Right forelimb (tissue), 1 donor: ENCODE measurements at regions not wholly inside any gene's neighbourhood (a gene's known extent, or its start where the extent isn't known, plus 50 kb on each side); places are given as distances from the start of the nearest gene placed in this dataset.
A peak's percentile ranks its signal among the peaks of the same experiment; 100 is the strongest.

Experiments
- DNase-seq: peaks from one replicate; pipeline ENCODE4 v3.0.0-alpha.2; 2018

DNA sequence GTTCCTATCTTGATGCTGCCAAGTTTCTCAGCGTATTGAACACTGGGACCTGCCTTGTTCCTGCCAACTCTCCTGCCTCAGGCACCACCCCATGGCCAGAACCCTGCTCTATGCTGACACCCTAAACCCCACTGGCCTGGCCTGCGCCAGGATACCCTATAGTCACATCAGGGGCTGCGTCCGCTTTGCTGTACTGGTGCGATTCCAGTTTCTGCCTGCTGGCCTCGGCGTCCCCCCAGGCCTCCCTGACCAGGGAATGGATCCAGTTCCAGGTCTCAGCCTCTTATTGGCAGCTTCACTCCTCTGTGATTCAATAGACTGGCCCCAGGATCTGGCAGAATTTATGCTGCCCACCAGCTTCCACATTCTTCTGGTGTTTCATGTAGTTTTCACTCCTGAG is 55.0 kb downstream of the GPR6 start:
- DNase-seq: no peak

- DNase-seq: no peak
Observed at GRCh38 chr6:110033749-110034666, 55.9 kb downstream of the GPR6 start.

DNA sequence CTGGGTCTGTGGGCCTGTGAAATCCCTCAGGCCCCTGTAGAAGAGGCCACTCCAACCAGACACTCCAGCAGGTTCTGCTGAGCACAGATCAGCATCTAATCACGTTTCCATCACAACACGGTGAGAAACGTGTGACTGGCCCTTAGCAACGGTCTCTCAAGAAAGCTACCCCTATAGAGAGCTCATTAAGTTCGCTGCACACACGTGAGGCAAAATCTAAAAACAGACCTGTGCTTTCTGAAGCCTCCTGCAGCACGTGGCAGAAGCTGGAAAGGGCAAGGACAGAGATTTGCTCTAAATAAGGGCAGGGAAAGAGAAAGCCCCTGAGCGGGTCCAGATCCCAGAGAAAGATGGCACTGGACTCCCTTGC is 56.5 kb downstream of the GPR6 start:
- DNase-seq: no peak

- DNase-seq: no peak
Observed at GRCh38 chr6:110035321-110035720, 57.2 kb downstream of the GPR6 start.

DNA sequence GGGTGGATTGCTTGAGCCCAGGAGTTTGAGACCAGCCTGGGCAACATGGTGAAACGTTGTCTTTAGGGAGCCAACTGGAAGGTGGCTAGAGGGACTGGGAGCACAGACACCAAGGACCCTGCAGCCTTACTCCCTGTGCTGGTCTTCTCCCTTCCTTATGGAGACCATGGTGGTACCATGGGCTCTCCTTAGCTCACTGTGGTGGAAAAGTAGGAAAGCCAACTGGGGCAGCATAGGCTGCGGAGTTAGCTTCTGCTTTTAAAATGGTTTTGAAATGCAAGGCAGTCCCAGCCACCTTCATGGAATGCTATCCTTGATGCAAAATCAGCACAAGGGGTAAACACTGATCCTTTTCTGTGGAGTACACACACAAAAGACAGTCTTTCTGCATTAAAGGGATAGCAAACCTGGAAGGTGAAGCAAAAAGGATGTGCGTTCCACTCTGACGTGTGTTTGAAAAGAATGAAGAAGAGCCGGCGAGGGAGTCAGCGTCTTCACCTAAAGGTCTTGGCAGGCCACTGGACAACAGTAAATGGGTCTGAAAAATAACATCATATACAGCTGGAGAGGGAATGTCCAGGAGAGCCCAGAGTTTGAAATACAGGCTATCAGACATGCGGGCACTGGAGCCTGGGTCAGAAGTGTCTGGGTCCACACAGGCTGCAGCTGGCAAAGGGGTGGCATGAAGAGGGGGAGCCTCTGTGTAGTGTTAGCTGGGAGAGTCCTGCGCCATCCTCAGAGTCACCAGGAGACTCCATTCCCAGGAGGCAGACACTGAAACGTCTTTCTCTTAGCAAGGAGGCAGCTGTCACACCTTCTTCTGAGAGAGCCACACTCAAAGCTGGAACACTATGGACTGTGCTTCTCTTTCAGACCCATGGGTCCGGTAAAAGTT is 58.5 kb downstream of the GPR6 start:
- no peak for DNase-seq

DNA sequence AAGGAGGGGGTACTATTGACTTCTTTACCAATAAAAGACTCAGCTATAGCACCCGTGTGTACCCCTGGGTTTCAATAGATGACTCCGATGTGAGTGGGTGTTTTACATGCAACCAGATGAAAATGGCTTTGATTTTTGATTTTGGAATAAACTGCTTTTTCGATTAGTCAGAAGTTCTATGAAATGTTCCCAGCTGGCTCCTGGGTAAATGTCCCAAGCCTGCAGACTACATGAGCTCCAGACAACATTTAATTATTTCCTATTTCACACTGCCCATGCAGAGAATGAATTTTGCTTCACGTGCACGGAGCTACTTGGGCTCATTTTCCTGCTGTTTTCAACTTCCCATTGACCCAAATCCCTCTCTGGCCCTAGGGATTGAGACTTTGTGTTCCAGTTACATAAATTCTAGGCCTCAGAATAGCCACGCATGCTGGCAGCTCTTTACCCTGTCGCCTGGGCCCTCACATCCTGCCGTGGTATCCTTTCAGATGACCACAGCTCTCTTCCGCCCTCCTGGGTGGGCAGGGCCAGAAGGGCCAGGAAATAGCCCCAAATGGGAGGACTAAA is 59.7 kb downstream of the GPR6 start:
- DNase-seq: no peak

DNA sequence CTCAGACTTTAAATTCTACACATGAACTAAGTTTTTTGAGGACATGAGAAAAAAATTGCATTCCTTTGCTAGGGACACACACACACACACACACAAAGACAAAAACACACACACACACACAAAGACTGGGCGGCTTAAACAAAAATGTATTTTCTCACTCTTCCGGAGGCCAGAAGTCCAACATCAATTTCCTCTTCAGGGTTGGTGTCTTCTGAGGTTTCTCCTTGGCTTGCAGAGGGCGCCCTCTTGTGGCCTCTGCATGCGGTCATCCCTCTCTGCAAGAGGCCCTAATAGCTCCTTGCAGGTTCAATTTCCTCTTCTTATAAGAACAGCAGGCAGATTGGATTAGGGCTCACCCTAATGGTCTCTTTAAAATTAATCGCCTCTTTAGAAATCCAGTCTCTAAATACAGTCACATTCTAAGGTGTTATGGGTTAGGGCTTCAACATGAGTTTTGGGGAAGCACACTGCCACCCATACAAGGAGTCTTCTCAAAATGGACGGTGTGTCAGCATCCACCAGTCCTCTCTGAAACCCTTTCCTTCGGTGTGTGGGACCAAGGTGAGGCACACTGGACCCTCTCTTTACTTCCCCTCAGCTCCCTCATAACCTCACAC is 61.4 kb downstream of the GPR6 start:
- peak; percentile 87 for DNase-seq

GRCh38 chr6:110039981-110040383 is 61.9 kb downstream of the GPR6 start:
- peak; percentile 47 for DNase-seq

GRCh38 chr6:110040716-110041115 is 62.6 kb downstream of the GPR6 start:
- DNase-seq: no peak

GRCh38 chr6:110041126-110041525 is 63.0 kb downstream of the GPR6 start:
- no peak for DNase-seq

- no peak for DNase-seq
Observed at GRCh38 chr6:110041830-110042229, 63.7 kb downstream of the GPR6 start.

DNA sequence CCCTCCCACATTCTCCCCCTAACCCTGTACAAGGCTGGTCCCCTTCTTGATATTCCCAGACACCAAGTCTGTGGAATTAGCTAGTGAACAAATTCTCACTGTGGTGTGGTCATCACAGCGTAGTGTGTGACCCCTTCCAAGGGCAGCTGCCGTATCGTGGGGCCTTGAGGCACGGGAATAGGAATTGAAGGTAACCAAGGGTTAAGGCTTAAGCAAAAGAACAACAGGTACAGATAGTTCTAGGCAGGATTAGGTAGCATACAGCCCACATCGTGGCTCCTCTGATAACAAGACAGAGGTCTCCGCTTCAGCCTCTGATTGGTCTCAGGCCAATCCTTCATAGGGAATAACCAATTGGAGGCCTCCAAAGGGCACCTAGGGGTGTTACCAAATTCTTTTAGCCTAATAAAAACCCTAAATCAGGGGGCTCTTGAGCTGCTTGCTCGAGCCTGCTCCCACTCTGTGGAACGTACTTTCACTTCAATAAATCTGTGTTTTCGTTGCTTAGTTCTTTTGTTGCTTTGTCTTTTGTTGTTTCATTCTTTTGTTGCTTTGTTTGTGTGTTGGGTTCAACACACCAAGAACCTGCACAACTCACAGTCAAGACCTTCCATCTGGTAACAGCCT is 64.7 kb downstream of the GPR6 start:
- no peak for DNase-seq

DNA sequence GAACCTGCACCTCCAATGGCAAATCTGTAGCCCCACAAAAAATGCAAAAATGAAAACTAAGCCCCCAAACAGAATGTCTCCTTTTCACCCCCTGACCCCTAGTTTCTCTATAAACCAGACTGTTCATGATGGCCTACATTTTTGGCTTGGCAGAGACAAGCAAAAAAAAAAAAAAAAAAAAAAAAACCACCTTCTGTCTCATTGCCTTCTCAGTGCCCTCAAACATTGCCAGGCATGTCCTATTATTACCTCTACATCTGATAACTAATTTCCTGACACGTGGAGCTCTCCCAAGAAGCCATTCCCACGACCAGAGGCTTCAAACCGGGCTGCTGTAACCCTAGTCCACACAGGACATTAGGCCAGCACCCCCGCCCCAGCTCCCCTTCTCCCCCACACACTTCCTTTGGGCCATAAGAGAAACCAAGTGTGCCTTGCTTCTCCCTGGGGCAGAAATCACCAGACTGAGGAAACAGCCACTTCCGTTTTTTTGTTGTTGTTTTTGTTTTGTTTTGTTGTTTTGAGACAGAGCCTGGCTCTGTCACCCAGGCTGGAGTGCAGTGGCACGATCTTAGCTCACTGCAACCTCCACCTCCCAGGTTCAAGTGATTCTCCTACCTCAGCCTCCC is 65.4 kb downstream of the GPR6 start:
- DNase-seq: no peak

GRCh38 chr6:110044096-110044495 is 66.0 kb downstream of the GPR6 start:
- no peak for DNase-seq

DNA sequence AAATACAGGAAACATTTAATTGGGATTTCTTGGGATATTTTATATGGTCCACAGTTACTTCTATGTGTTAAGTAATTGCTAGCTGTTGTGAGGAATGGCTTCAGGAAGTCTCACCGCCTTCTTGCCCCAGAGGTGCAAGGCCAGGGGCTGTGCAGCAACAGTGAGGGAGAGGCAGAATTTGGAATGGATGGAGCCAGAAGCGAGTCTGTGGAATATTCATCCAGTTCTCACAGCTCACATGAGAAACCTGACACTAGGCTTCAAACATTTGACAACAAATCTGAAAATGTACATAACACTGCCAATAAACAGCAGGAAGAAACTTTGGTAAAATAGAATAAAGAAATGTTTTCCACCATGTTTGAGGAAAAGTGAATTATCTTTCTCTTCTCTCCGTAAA is 66.5 kb downstream of the GPR6 start:
- DNase-seq: no peak

DNA sequence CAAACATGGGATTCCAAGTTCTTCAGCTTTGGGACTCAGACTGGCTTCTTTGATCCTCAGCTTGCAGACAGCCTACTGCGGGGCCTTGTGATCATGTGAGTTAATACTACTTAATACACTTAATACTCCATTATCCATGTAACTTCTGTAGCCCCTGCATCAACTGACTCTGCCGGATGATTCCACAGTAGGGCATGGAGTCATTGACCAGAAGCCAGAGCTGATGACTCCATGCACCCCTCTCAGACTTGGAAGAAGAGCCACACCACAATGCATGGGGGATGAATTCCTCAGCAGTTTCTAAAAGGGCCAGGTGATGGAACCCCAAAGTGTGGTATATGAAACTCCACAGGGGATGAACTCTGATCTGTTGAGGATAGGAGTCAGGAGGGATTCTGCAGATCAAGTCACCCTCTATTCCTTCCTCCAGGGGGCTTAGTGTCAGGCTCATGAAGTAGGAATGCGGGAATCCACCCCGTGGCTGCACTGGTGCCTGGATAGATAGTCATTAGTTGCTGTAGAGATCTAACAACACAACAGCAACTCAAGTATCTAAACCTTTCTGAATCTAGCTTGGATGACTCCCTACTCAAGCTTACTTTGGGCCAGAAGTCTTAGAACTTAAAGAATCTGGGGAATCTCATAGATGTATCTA is 70.2 kb downstream of the GPR6 start:
- DNase-seq: no peak

DNA sequence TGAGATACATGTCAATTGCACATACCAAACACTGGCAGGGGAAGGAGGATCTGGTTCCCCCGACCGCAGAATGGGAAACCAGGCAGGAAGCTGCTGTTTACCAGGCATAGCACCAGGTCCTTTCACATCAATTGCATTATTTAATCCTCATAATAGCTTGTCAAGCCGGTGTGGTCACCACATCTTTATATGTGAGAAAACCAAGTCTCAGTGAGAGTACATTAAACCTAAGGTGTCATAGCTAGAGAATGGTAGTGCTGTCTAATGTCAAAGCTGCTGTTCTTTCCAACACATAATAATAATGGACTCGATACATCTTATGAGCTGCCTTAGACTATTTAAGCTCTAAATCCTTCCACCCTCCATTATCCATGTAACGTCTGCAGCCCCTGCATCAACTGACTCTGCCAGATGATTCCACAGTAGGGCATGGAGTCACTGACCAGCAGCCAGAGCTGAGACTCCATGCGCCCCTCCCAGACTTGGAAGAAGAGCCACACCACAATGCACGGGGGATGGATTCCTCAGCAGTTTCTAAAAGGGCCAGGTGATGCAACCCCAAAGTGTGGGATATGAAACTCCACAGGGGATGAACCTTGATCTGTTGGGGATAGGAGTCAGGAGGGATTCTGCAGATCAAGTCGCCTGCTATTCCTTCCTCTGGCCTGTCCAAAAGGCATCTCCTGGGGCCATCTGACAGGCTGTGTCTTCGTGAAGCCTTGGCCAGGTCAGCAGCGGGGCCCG is 71.8 kb downstream of the GPR6 start:
- DNase-seq: no peak
